Uterus (tissue), 2 donors: ENCODE measurements at regions not wholly inside any gene's neighbourhood (a gene's known extent, or its start where the extent isn't known, plus 50 kb on each side); places are given as distances from the start of the nearest gene placed in this dataset.

Source experiments
- CTCF ChIP-seq, 4 experiments: fragments of 200-600 bp in 2 of 4; fragments of 450-650 bp in 2 of 4; sonication (generic) in 2 of 4; IDR thresholded peaks; one replicate each; pipeline ENCODE4 v1.5.1; 2016 to 2019; ENCODE audit warnings: antibody characterized with exemption in 4 of 4, mild to moderate bottlenecking in 2 of 4, moderate library complexity in 1 of 4
- POLR2A ChIP-seq, 2 donors: fragments of 450-650 bp; IDR thresholded peaks; one replicate each; pipeline ENCODE4 v1.6.1; 2016; ENCODE audit warnings: antibody characterized with exemption in 2 of 2, mild to moderate bottlenecking in 1 of 2, moderate library complexity in 1 of 2

DNA sequence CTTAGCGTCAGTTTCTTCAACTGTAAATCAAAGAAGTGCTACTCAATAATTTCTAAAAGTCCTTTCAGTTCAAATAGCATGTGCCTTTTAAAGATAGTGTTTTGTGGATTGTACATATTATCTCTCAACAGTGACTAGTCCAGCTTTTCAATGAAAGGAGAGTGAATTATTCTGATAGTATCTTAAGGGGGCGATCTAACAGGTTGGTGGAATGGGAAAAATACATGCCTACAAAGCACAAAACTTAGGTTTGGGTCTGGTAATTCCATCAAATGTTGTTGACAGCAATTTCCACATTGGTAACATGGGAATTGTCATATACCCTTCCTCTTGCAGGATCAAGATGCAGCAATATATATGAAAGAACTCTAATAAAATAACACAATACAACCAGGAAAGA lies 50.1 kb upstream of the HDGFL1 start:
- no peak for TF ChIP-seq CTCF (IDR thresholded peaks at IDR 0.05)
- TF ChIP-seq POLR2A (IDR thresholded peaks at IDR 0.05): no peak
